ENCODE measurements at regions not wholly inside any gene's neighbourhood (a gene's known extent, or its start where the extent isn't known, plus 50 kb on each side); places are given as distances from the start of the nearest gene placed in this dataset.
"Not testable (repeated sequence)": the region's sequence is repeated elsewhere in the genome, so short reads cannot be mapped to it uniquely, and the experiment has no call there.

DNA sequence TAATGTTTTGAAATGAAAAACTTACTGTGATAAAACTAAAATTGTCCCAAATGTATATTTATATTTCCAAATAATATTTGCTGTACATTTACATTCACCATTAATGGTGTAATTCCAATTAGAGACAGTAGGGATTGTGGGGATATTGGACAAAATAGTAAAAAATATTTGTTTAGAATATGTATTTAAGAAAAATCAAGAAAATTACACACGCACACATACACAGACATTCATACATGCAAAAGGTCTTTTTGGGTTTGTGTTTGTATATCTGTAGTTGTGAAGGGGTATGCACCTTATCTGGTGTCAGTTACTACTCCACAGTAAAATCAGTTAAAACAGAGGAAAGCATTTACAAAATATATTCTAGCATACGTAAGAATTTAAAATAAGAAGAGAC is 435.9 kb upstream of the ZNF804A start:
- no peak overlapping the region for H3K4me3 Mint-ChIP-seq
- DNase-seq (no peak), ATAC-seq (no peak)
- H3K36me3 Mint-ChIP-seq (ENCODE audit: low read depth), result no peaks in the 10 kb centered on the region
- no peaks in the 10 kb centered on the region for H3K4me1 Mint-ChIP-seq
- peaks cover 8% of the 10 kb centered on the region for H3K9me3 Mint-ChIP-seq (ENCODE audit: low read depth)
- POLR2A ChIA-PET, result no interaction called here
- intact Hi-C loops (cut with DNase I, micrococcal nuclease), result no loop called here
- H3K27me3 Mint-ChIP-seq, result no peaks in the 10 kb centered on the region
- no peak overlapping the region for H3K27ac Mint-ChIP-seq
- CTCF ChIA-PET, result no interaction called here

DNA sequence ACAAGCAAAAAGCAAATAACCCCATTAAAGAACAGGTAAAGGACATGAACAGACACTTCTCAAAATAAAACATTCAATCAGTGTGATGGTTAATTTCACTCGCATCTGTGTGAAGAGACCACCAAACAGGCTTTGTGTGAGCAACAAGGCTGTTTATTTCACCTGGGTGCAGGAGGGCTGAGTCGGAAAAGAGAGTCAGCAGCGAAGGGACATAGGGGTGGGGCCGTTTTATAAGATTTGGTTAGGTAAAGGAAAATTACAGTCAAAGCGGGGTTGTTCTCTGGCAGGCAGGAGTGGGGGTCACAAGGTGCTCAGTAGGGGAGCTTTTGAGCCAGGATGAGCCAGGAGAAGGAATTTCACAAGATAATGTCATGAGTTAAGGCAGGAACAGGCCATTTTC is 429.5 kb upstream of the ZNF804A start:
- intact Hi-C loops (cut with DNase I, micrococcal nuclease); H3K36me3 Mint-ChIP-seq (ENCODE audit: low read depth); DNase-seq; POLR2A ChIA-PET; ATAC-seq; H3K27ac Mint-ChIP-seq; H3K27me3 Mint-ChIP-seq; CTCF ChIA-PET; H3K4me3 Mint-ChIP-seq; H3K4me1 Mint-ChIP-seq; H3K9me3 Mint-ChIP-seq (ENCODE audit: low read depth): not testable (repeated sequence)

- ChIA-PET POLR2A (no interaction called here), CTCF (no interaction called here)
Observed at GRCh38 chr2:184169366-184169765, 429.0 kb upstream of the ZNF804A start.

DNA sequence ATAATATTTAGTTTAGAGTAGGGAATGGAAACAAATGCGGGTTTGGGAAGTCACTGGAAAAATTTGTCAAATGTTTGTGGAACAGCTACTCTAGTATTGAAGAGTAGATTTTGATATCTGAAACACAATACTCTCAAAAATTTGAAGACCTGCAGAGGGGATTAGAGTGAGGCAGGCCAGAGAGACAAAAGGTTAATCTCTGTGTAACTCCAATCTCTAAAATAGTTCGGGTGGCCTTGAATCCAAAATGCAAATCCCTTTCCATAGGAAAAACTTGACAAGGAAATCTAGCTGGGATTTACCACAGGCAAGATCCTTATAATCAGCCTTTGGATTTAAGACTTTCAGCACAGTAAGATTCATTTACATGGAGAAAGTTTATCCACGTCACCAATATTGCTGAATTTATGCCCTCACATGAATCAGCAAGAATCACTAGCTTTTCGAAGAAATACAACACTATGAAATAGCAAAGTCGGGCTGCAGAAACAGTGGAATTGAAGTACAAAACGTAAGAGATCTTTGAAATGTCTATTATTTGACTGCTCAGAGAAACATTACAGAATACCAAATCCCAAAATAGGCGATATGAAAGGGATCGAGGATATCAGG is 423.7 kb upstream of the ZNF804A start:
- intact Hi-C loops (cut with DNase I, micrococcal nuclease), result no loop called here
- no peak for DNase-seq
- H3K27ac Mint-ChIP-seq, result no peak overlapping the region
- no peaks in the 10 kb centered on the region for H3K27me3 Mint-ChIP-seq
- no peak overlapping the region for H3K4me3 Mint-ChIP-seq
- ATAC-seq, result no peak
- no peaks in the 10 kb centered on the region for H3K4me1 Mint-ChIP-seq
- ChIA-PET POLR2A (no interaction called here), CTCF (no interaction called here)
- no peaks in the 10 kb centered on the region for H3K36me3 Mint-ChIP-seq (ENCODE audit: low read depth)
- peaks cover 3% of the 10 kb centered on the region for H3K9me3 Mint-ChIP-seq (ENCODE audit: low read depth)

More at GRCh38 chr2:184169366-184169765, 429.0 kb upstream of the ZNF804A start:
- intact Hi-C loops (cut with DNase I, micrococcal nuclease), result no loop called here
- no peaks in the 10 kb centered on the region for H3K36me3 Mint-ChIP-seq (ENCODE audit: low read depth)
- H3K27me3 Mint-ChIP-seq, result no peaks in the 10 kb centered on the region
- peaks cover 9% of the 10 kb centered on the region for H3K9me3 Mint-ChIP-seq (ENCODE audit: low read depth)
- DNase-seq (no peak), ATAC-seq (no peak)
- no peak overlapping the region for H3K4me3 Mint-ChIP-seq
- H3K27ac Mint-ChIP-seq, result no peak overlapping the region
- H3K4me1 Mint-ChIP-seq, result no peaks in the 10 kb centered on the region

DNA sequence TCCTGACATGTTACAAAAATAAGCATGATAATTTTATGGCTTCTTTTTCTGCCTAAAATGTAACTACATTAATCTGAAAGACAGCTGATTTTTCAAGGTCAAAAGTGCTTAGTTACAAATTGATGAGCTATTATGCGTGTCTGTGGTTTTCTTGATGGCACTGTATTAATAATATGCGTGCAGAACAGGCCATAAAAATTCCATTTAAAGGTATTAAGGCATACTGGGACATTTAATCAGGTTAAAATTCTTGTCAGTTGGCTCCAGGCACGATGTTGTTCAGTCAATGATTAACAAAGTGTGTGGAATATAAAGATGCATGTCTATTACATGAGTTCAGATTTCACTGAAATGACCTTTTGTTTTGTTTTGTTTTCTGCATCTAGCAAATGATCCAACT is 420.1 kb upstream of the ZNF804A start:
- ChIA-PET CTCF (no interaction called here), POLR2A (no interaction called here)
- ATAC-seq (no peak), DNase-seq (no peak)
- no peaks in the 10 kb centered on the region for H3K27me3 Mint-ChIP-seq
- no peaks in the 10 kb centered on the region for H3K36me3 Mint-ChIP-seq (ENCODE audit: low read depth)
- intact Hi-C loops (cut with DNase I, micrococcal nuclease), result no loop called here
- peaks cover 3% of the 10 kb centered on the region for H3K9me3 Mint-ChIP-seq (ENCODE audit: low read depth)
- no peaks in the 10 kb centered on the region for H3K4me1 Mint-ChIP-seq
- H3K27ac Mint-ChIP-seq, result no peak overlapping the region
- no peak overlapping the region for H3K4me3 Mint-ChIP-seq

GRCh38 chr2:184186436-184186835 is 411.9 kb upstream of the ZNF804A start:
- CTCF ChIA-PET, result interaction anchor here (0.6 kb wide), 1 partner anchor 51 kb away, joined by 3 read pairs; no protein-coding TSS in a partner anchor
- no peak for ATAC-seq

GRCh38 chr2:184187421-184187971 is 410.8 kb upstream of the ZNF804A start:
- ChIA-PET CTCF (no interaction called here), POLR2A (no interaction called here)
- Mint-ChIP-seq H3K36me3 (ENCODE audit: low read depth) (no peaks in the 10 kb centered on the region), H3K27ac (no peak overlapping the region), H3K9me3 (ENCODE audit: low read depth) (peaks cover 2% of the 10 kb centered on the region), H3K4me1 (no peaks in the 10 kb centered on the region), H3K27me3 (no peaks in the 10 kb centered on the region), H3K4me3 (no peak overlapping the region)
- intact Hi-C loops (cut with DNase I, micrococcal nuclease), result no loop called here
- DNase-seq, result no peak
- ATAC-seq, result no peak

More at GRCh38 chr2:184186436-184186835, 411.9 kb upstream of the ZNF804A start:
- POLR2A ChIA-PET, result no interaction called here
- Mint-ChIP-seq H3K4me1 (no peaks in the 10 kb centered on the region), H3K27me3 (no peaks in the 10 kb centered on the region), H3K27ac (no peak overlapping the region), H3K36me3 (ENCODE audit: low read depth) (no peaks in the 10 kb centered on the region), H3K4me3 (no peak overlapping the region), H3K9me3 (ENCODE audit: low read depth) (peaks cover 5% of the 10 kb centered on the region)
- DNase-seq, result no peak
- intact Hi-C loops (cut with DNase I, micrococcal nuclease), result no loop called here

- ATAC-seq (no peak), DNase-seq (no peak)
- Mint-ChIP-seq H3K27me3 (no peaks in the 10 kb centered on the region), H3K4me1 (no peaks in the 10 kb centered on the region), H3K9me3 (ENCODE audit: low read depth) (peaks cover 2% of the 10 kb centered on the region), H3K36me3 (ENCODE audit: low read depth) (no peaks in the 10 kb centered on the region), H3K27ac (no peak overlapping the region), H3K4me3 (no peak overlapping the region)
- ChIA-PET POLR2A (no interaction called here), CTCF (no interaction called here)
- intact Hi-C loops (cut with DNase I, micrococcal nuclease), result no loop called here
Observed at GRCh38 chr2:184190725-184191124, 407.6 kb upstream of the ZNF804A start.

DNA sequence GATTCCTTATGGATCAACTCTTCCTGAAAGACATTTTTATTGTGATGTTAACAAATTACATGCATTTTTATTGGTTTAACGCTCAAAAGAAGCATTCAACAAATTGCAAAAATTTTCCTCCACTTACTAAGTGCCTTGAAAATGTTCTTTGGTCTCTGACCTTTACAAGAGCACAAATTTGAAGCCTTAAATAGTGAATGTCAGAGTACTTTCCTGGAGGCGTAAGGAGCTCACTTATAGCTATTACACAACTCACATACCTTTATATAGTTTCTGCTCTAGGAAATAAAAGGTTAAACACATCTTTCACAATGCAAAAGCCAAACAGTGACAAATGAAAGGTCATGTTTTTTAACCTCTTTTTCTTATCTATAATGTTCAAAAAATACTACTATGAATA is 405.7 kb upstream of the ZNF804A start:
- intact Hi-C loops (cut with DNase I, micrococcal nuclease), result no loop called here
- ATAC-seq, result no peak
- no peak for DNase-seq
- Mint-ChIP-seq H3K9me3 (ENCODE audit: low read depth) (no peaks in the 10 kb centered on the region), H3K4me3 (no peak overlapping the region), H3K36me3 (ENCODE audit: low read depth) (no peaks in the 10 kb centered on the region), H3K27ac (no peak overlapping the region), H3K27me3 (no peaks in the 10 kb centered on the region), H3K4me1 (no peaks in the 10 kb centered on the region)
- ChIA-PET CTCF (no interaction called here), POLR2A (no interaction called here)

GRCh38 chr2:184197413-184197812 is 400.9 kb upstream of the ZNF804A start:
- Mint-ChIP-seq H3K4me3 (no peak overlapping the region), H3K36me3 (ENCODE audit: low read depth) (no peaks in the 10 kb centered on the region), H3K27ac (no peak overlapping the region), H3K27me3 (no peaks in the 10 kb centered on the region), H3K9me3 (ENCODE audit: low read depth) (peaks cover 3% of the 10 kb centered on the region), H3K4me1 (no peaks in the 10 kb centered on the region)
- ChIA-PET POLR2A (no interaction called here), CTCF (no interaction called here)
- intact Hi-C loops (cut with DNase I, micrococcal nuclease), result no loop called here
- ATAC-seq, result no peak
- no peak for DNase-seq

GRCh38 chr2:184198791-184199190 is 399.5 kb upstream of the ZNF804A start:
- DNase-seq; POLR2A ChIA-PET; H3K36me3 Mint-ChIP-seq (ENCODE audit: low read depth); CTCF ChIA-PET; H3K27ac Mint-ChIP-seq; H3K9me3 Mint-ChIP-seq (ENCODE audit: low read depth); H3K4me1 Mint-ChIP-seq; H3K27me3 Mint-ChIP-seq; H3K4me3 Mint-ChIP-seq; intact Hi-C loops (cut with DNase I, micrococcal nuclease); ATAC-seq: not testable (repeated sequence)

DNA sequence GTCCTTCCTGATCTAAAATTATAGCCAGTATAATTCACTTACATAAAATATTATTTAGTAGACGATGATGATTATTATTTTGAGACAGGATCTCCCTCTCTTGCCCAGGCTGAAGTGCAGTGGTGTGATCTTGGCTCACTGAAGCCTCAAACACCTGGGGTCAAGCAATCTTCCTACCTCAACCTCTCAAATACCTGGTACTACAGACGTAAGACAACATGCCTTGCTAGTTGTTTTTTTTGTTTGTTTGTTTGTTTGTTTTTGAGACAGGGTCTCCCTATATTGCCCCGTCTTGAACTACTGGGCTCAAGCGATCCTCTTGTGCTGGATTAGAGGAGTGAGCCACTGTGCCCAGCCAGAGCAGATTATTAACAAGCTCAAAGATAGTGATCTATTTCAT is 399.1 kb upstream of the ZNF804A start:
- ATAC-seq, result no peak
- CTCF ChIA-PET, result no interaction called here
- H3K27ac Mint-ChIP-seq, result no peak overlapping the region

DNA sequence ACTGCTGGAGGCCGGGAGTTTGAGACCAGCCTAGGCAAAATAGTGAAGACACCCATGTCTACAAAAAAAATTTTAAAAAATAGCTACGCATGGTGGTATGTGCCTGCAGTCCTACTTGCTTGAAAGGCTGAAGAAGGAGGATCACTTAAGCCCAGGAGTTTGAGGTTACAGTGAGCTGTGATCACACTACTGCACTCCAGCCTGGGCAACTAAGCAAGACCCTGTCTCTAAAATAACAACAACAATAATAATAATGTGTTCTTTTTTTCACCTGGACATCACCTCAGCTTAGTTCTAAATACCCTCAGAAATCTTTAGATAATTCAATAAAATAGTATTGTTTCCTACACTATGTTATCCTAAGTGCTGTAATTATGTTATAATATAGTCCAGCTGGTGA is 397.1 kb upstream of the ZNF804A start:
- no peak overlapping the region for H3K4me3 Mint-ChIP-seq
- H3K27me3 Mint-ChIP-seq, result no peaks in the 10 kb centered on the region

More for the DNA sequence above, 399.1 kb upstream of the ZNF804A start:
- Mint-ChIP-seq H3K9me3 (ENCODE audit: low read depth) (peaks cover 3% of the 10 kb centered on the region), H3K27me3 (no peaks in the 10 kb centered on the region), H3K4me3 (no peak overlapping the region), H3K4me1 (no peaks in the 10 kb centered on the region), H3K36me3 (ENCODE audit: low read depth) (no peaks in the 10 kb centered on the region)
- no peak for DNase-seq
- intact Hi-C loops (cut with DNase I, micrococcal nuclease), result no loop called here
- POLR2A ChIA-PET, result no interaction called here

More for the DNA sequence above, 397.1 kb upstream of the ZNF804A start:
- ATAC-seq (no peak), DNase-seq (no peak)
- intact Hi-C loops (cut with DNase I, micrococcal nuclease), result no loop called here
- ChIA-PET POLR2A (no interaction called here), CTCF (no interaction called here)
- Mint-ChIP-seq H3K4me1 (no peaks in the 10 kb centered on the region), H3K36me3 (ENCODE audit: low read depth) (no peaks in the 10 kb centered on the region), H3K27ac (no peak overlapping the region), H3K9me3 (ENCODE audit: low read depth) (peaks cover 4% of the 10 kb centered on the region)

All from activated CD4-positive, alpha-beta T cell treated with anti-CD3 and anti-CD28 coated beads for 36 hours (primary cell).